Karpas-422 (cell line): ENCODE measurements at regions not wholly inside any gene's neighbourhood (a gene's known extent, or its start where the extent isn't known, plus 50 kb on each side); places are given as distances from the start of the nearest gene placed in this dataset.
"Not testable (repeated sequence)": the region's sequence is repeated elsewhere in the genome, so short reads cannot be mapped to it uniquely, and the experiment has no call there.

Experiments
- DNase-seq: peaks from one replicate; pipeline ENCODE4 v3.0.0-alpha.2; 2015
- H2AFZ ChIP-seq: fragments of 200-600 bp; sonication (generic); 2 replicates; pipeline ENCODE4 v1.6.1; 2014; ENCODE audit warnings: antibody characterized with exemption, low read length, mixed read lengths
- H3K27ac ChIP-seq: fragments of 200-600 bp; sonication (generic); 2 replicates; pipeline ENCODE4 v1.5.1; 2014; ENCODE audit warnings: mild to moderate bottlenecking, low read length, moderate library complexity
- H3K27me3 ChIP-seq: fragments of 200-600 bp; sonication (generic); 2 replicates; pipeline ENCODE4 v1.6.1; 2014; ENCODE audit warnings: low read length, mixed read lengths
- H3K36me3 ChIP-seq: fragments of 200-600 bp; sonication (generic); 2 replicates; pipeline ENCODE4 v1.6.1; 2014; ENCODE audit warnings: low read length, mixed read lengths; ENCODE audit not compliant: insufficient read depth
- H3K4me1 ChIP-seq: fragments of 200-600 bp; sonication (generic); 2 replicates; pipeline ENCODE4 v1.6.1; 2014; ENCODE audit warnings: mild to moderate bottlenecking, low read length, mixed read lengths
- H3K4me2 ChIP-seq: fragments of 200-600 bp; sonication (generic); 2 replicates; pipeline ENCODE4 v1.6.1; 2014; ENCODE audit warnings: low read length, low read depth, mild to moderate bottlenecking; ENCODE audit not compliant: poor library complexity, severe bottlenecking
- H3K4me3 ChIP-seq: fragments of 200-600 bp; sonication (generic); 2 replicates; pipeline ENCODE4 v1.5.1; 2014; ENCODE audit warnings: mild to moderate bottlenecking, antibody characterized with exemption, low read length, mixed read lengths
- H3K79me2 ChIP-seq: fragments of 200-600 bp; sonication (generic); 2 replicates; pipeline ENCODE4 v1.6.1; 2014; ENCODE audit warnings: mild to moderate bottlenecking, low read length, mixed read lengths
- H3K9ac ChIP-seq: fragments of 200-600 bp; sonication (generic); 2 replicates; pipeline ENCODE4 v1.6.0; 2014; ENCODE audit warnings: low read length
- H3K9me2 ChIP-seq: fragments of 200-600 bp; sonication (generic), shearing (Covaris generic); replicated peaks from 2 replicates; pipeline ENCODE4 v1.6.0; 2014; ENCODE audit warnings: mild to moderate bottlenecking, low read length, moderate library complexity; ENCODE audit not compliant: insufficient read depth
- H3K9me3 ChIP-seq: fragments of 300-700, 200-600 bp; sonication (generic); 2 replicates; pipeline ENCODE4 v1.6.1; 2014; ENCODE audit warnings: low read length, mixed read lengths
- H4K20me1 ChIP-seq: fragments of 200-600 bp; sonication (generic); 2 replicates; pipeline ENCODE4 v1.6.1; 2014; ENCODE audit warnings: mild to moderate bottlenecking, antibody characterized with exemption, low read length, low read depth; ENCODE audit not compliant: insufficient read depth

- Histone ChIP-seq H3K9me3 (peaks cover 31% of the 10 kb centered on the region), H3K27me3 (no peaks in the 10 kb centered on the region), H3K4me2 (no peak overlapping the region), H3K4me1 (no peaks in the 10 kb centered on the region), H3K79me2 (no peaks in the 10 kb centered on the region), H3K9ac (no peak overlapping the region), H3K9me2 (no peaks in the 10 kb centered on the region), H3K27ac (no peak overlapping the region), H3K4me3 (no peak overlapping the region), H4K20me1 (no peaks in the 10 kb centered on the region), H3K36me3 (no peaks in the 10 kb centered on the region), H2AFZ (no peak overlapping the region)
- DNase-seq = no peak
Observed at GRCh38 chr13:80817979-80818378, 477.1 kb upstream of the SPRY2 start.

- Histone ChIP-seq H3K79me2 (no peaks in the 10 kb centered on the region), H4K20me1 (no peaks in the 10 kb centered on the region), H2AFZ (no peak overlapping the region), H3K9me3 (peaks cover 28% of the 10 kb centered on the region), H3K9ac (no peak overlapping the region), H3K36me3 (no peaks in the 10 kb centered on the region), H3K4me2 (no peak overlapping the region), H3K27ac (no peak overlapping the region), H3K4me1 (no peaks in the 10 kb centered on the region), H3K4me3 (no peak overlapping the region), H3K27me3 (no peaks in the 10 kb centered on the region), H3K9me2 (no peaks in the 10 kb centered on the region)
- DNase-seq = no peak
Observed at GRCh38 chr13:80814541-80814940, 473.6 kb upstream of the SPRY2 start.

- not testable (repeated sequence) for H3K27me3 ChIP-seq, H2AFZ ChIP-seq, H3K4me3 ChIP-seq, H3K4me2 ChIP-seq, H3K79me2 ChIP-seq, H3K9ac ChIP-seq, H3K36me3 ChIP-seq, DNase-seq, H3K9me2 ChIP-seq, H3K27ac ChIP-seq, H3K4me1 ChIP-seq, H4K20me1 ChIP-seq
- peaks cover 31% of the 10 kb centered on the region for H3K9me3 ChIP-seq
Observed at GRCh38 chr13:80810294-80810693, 469.4 kb upstream of the SPRY2 start.

- no peak overlapping the region for H3K4me3 ChIP-seq
- H3K9ac ChIP-seq = no peak overlapping the region
- H3K36me3 ChIP-seq = no peaks in the 10 kb centered on the region
- no peaks in the 10 kb centered on the region for H3K4me1 ChIP-seq
- no peaks in the 10 kb centered on the region for H3K9me2 ChIP-seq
- H3K9me3 ChIP-seq = peaks cover 23% of the 10 kb centered on the region
- no peak overlapping the region for H3K4me2 ChIP-seq
- no peak overlapping the region for H2AFZ ChIP-seq
- H3K27ac ChIP-seq = no peak overlapping the region
- no peaks in the 10 kb centered on the region for H4K20me1 ChIP-seq
- H3K79me2 ChIP-seq = no peaks in the 10 kb centered on the region
- DNase-seq = no peak
- no peaks in the 10 kb centered on the region for H3K27me3 ChIP-seq
Observed at GRCh38 chr13:80802946-80803345, 462.0 kb upstream of the SPRY2 start.

- Histone ChIP-seq H3K9me3 (peaks cover 29% of the 10 kb centered on the region), H4K20me1 (no peaks in the 10 kb centered on the region), H3K36me3 (no peaks in the 10 kb centered on the region), H3K4me2 (no peak overlapping the region), H3K4me1 (no peaks in the 10 kb centered on the region), H3K27ac (no peak overlapping the region), H3K9ac (no peak overlapping the region), H3K9me2 (no peaks in the 10 kb centered on the region), H2AFZ (no peak overlapping the region), H3K27me3 (no peaks in the 10 kb centered on the region), H3K4me3 (no peak overlapping the region), H3K79me2 (no peaks in the 10 kb centered on the region)
- no peak for DNase-seq
Observed at GRCh38 chr13:80798576-80799133, 457.7 kb upstream of the SPRY2 start.

GRCh38 chr13:80787604-80788003 lies 446.7 kb upstream of the SPRY2 start:
- Histone ChIP-seq H3K4me1 (no peaks in the 10 kb centered on the region), H4K20me1 (no peaks in the 10 kb centered on the region), H3K27ac (no peak overlapping the region), H3K9me3 (peaks cover 19% of the 10 kb centered on the region; the same call in 1 of the 2 replicates), H3K36me3 (no peaks in the 10 kb centered on the region), H3K9ac (no peak overlapping the region), H2AFZ (no peak overlapping the region), H3K4me3 (no peak overlapping the region), H3K79me2 (no peaks in the 10 kb centered on the region), H3K9me2 (no peaks in the 10 kb centered on the region), H3K27me3 (no peaks in the 10 kb centered on the region), H3K4me2 (no peak overlapping the region)
- DNase-seq = no peak

- Histone ChIP-seq H3K4me2 (no peak overlapping the region), H3K27ac (no peak overlapping the region), H3K36me3 (no peaks in the 10 kb centered on the region), H3K27me3 (no peaks in the 10 kb centered on the region), H3K9me3 (peaks cover 20% of the 10 kb centered on the region; the same call in 1 of the 2 replicates), H3K4me3 (no peak overlapping the region), H3K4me1 (no peaks in the 10 kb centered on the region), H4K20me1 (no peaks in the 10 kb centered on the region), H3K9me2 (no peaks in the 10 kb centered on the region), H2AFZ (no peak overlapping the region), H3K9ac (no peak overlapping the region), H3K79me2 (no peaks in the 10 kb centered on the region)
- DNase-seq = no peak
Observed at GRCh38 chr13:80783926-80784565, 443.1 kb upstream of the SPRY2 start.

- no peak for DNase-seq
- Histone ChIP-seq H2AFZ (no peak overlapping the region), H3K4me2 (no peak overlapping the region), H3K27me3 (no peaks in the 10 kb centered on the region), H3K36me3 (no peaks in the 10 kb centered on the region), H3K79me2 (no peaks in the 10 kb centered on the region), H3K9ac (no peak overlapping the region), H4K20me1 (no peaks in the 10 kb centered on the region), H3K9me2 (no peaks in the 10 kb centered on the region), H3K27ac (no peak overlapping the region), H3K4me3 (no peak overlapping the region), H3K9me3 (peaks cover 22% of the 10 kb centered on the region; the same call in 1 of the 2 replicates), H3K4me1 (no peaks in the 10 kb centered on the region)
Observed at GRCh38 chr13:80782441-80782840, 441.5 kb upstream of the SPRY2 start.
